ENCODE measurements at regions not wholly inside any gene's neighbourhood (a gene's known extent, or its start where the extent isn't known, plus 50 kb on each side); places are given as distances from the start of the nearest gene placed in this dataset.

GRCh38 chr12:25789541-25789944, 168.9 kb upstream of the RASSF8 start:
- TF ChIP-seq REST (IDR thresholded peaks at IDR 0.05; ENCODE audit: borderline replicate concordance) (no peak), RAD21 (conservative IDR thresholded peaks at IDR 0.05) (no peak), MXI1 (conservative IDR thresholded peaks at IDR 0.05; ENCODE audit: poor library complexity, severe bottlenecking) (no peak), SMC3 (conservative IDR thresholded peaks at IDR 0.05; ENCODE audit: poor library complexity) (no peak), TAF1 (IDR thresholded peaks at IDR 0.05; ENCODE audit: low read depth) (no peak), EZH2 (IDR thresholded peaks at IDR 0.05; ENCODE audit: borderline replicate concordance, insufficient read depth, low read length, poor library complexity, severe bottlenecking) (no peak)
- Histone ChIP-seq H3F3A (ENCODE audit: insufficient read depth, low read length, poor library complexity, severe bottlenecking) (no peaks in the 10 kb centered on the region), H3K9me2 (ENCODE audit: insufficient read depth, low read length) (no peaks in the 10 kb centered on the region), H3K27me3 (ENCODE audit: insufficient read depth, low read depth, low read length) (no peaks in the 10 kb centered on the region), H3K27ac (ENCODE audit: low read length) (no peak overlapping the region), H3K79me2 (replicated peaks; ENCODE audit: insufficient read depth, low read length) (no peaks in the 10 kb centered on the region), H2AFZ (ENCODE audit: low read depth, low read length) (no peak overlapping the region), H3K9ac (ENCODE audit: low read length) (no peak overlapping the region), H3K4me2 (ENCODE audit: low read length) (no peak overlapping the region), H4K20me1 (ENCODE audit: insufficient read depth) (no peaks in the 10 kb centered on the region), H3K36me3 (ENCODE audit: insufficient read depth, low read length) (no peaks in the 10 kb centered on the region), H3K9me3 (ENCODE audit: low read length) (no peaks in the 10 kb centered on the region), H3K4me3 (ENCODE audit: low read length) (no peak overlapping the region)

GRCh38 chr12:25792031-25792430, 166.5 kb upstream of the RASSF8 start:
- H3K4me2 ChIP-seq (ENCODE audit: low read length): no peak overlapping the region
- no peaks in the 10 kb centered on the region for H3K36me3 ChIP-seq (ENCODE audit: insufficient read depth, low read length)
- no peaks in the 10 kb centered on the region for H3K9me3 ChIP-seq (ENCODE audit: low read length)
- H2AFZ ChIP-seq (ENCODE audit: low read depth, low read length): no peak overlapping the region
- H3K4me3 ChIP-seq (ENCODE audit: low read length): no peak overlapping the region
- TF ChIP-seq CTCF (IDR thresholded peaks at IDR 0.05; ENCODE audit: poor library complexity, severe bottlenecking) (no peak), REST (IDR thresholded peaks at IDR 0.05; ENCODE audit: borderline replicate concordance) (no peak), EZH2 (IDR thresholded peaks at IDR 0.05; ENCODE audit: borderline replicate concordance, insufficient read depth, low read length, poor library complexity, severe bottlenecking) (no peak), TAF1 (IDR thresholded peaks at IDR 0.05; ENCODE audit: low read depth) (no peak), EP300 (conservative IDR thresholded peaks at IDR 0.05; ENCODE audit: poor library complexity, severe bottlenecking) (no peak), MXI1 (conservative IDR thresholded peaks at IDR 0.05; ENCODE audit: poor library complexity, severe bottlenecking) (no peak), SMC3 (conservative IDR thresholded peaks at IDR 0.05; ENCODE audit: poor library complexity) (no peak), RAD21 (conservative IDR thresholded peaks at IDR 0.05) (no peak), POLR2AphosphoS5 (IDR thresholded peaks at IDR 0.05) (no peak)
- no peaks in the 10 kb centered on the region for H4K20me1 ChIP-seq (ENCODE audit: insufficient read depth)
- H3K27ac ChIP-seq (ENCODE audit: low read length): no peak overlapping the region
- H3F3A ChIP-seq (ENCODE audit: insufficient read depth, low read length, poor library complexity, severe bottlenecking): no peaks in the 10 kb centered on the region
- H3K9me2 ChIP-seq (ENCODE audit: insufficient read depth, low read length): no peaks in the 10 kb centered on the region
- H3K27me3 ChIP-seq (ENCODE audit: insufficient read depth, low read depth, low read length): no peaks in the 10 kb centered on the region
- H3K9ac ChIP-seq (ENCODE audit: low read length): no peak overlapping the region
- H3K79me2 ChIP-seq (replicated peaks; ENCODE audit: insufficient read depth, low read length): no peaks in the 10 kb centered on the region

Data from neural cell (in vitro differentiated cells).